NCI-H748 treated with DMSO at 0.1 percent for 48 hours (cell line): ENCODE measurements at regions not wholly inside any gene's neighbourhood (a gene's known extent, or its start where the extent isn't known, plus 50 kb on each side); places are given as distances from the start of the nearest gene placed in this dataset.

Experiments used
- DNase-seq: peaks from one replicate; lab custom pipeline; 2025; lab: John Stamatoyannopoulos, UW

GRCh38 chr16:49023050-49023449 lies 258.6 kb downstream of the CBLN1 start:
- no peak for DNase-seq

GRCh38 chr16:49022351-49022963 lies 259.2 kb downstream of the CBLN1 start:
- DNase-seq = no peak

GRCh38 chr16:49021136-49021535 lies 260.5 kb downstream of the CBLN1 start:
- no peak for DNase-seq

- DNase-seq = no peak
Observed at GRCh38 chr16:49020436-49020835, 261.2 kb downstream of the CBLN1 start.

- peak; percentile 72 for DNase-seq
Observed at GRCh38 chr16:49019831-49020230, 261.8 kb downstream of the CBLN1 start.

- DNase-seq = peak; percentile 33
Observed at GRCh38 chr16:49019081-49019633, 262.5 kb downstream of the CBLN1 start.

- no peak for DNase-seq
Observed at GRCh38 chr16:49018259-49018931, 263.2 kb downstream of the CBLN1 start.

- no peak for DNase-seq
Observed at GRCh38 chr16:49017501-49017900, 264.1 kb downstream of the CBLN1 start.

GRCh38 chr16:49016461-49016860 lies 265.2 kb downstream of the CBLN1 start:
- no peak for DNase-seq

- DNase-seq = no peak
Observed at GRCh38 chr16:49015225-49015592, 266.4 kb downstream of the CBLN1 start.

- no peak for DNase-seq
Observed at GRCh38 chr16:49014277-49015224, 267.1 kb downstream of the CBLN1 start.

GRCh38 chr16:49013727-49014080 lies 267.9 kb downstream of the CBLN1 start:
- no peak for DNase-seq

- DNase-seq = no peak
Observed at GRCh38 chr16:49012961-49013726, 268.5 kb downstream of the CBLN1 start.

- no peak for DNase-seq
Observed at GRCh38 chr16:49011901-49012300, 269.7 kb downstream of the CBLN1 start.

GRCh38 chr16:49010879-49011278 lies 270.8 kb downstream of the CBLN1 start:
- DNase-seq = no peak

- no peak for DNase-seq
Observed at GRCh38 chr16:49010396-49010795, 271.2 kb downstream of the CBLN1 start.

GRCh38 chr16:49009204-49009603 lies 272.4 kb downstream of the CBLN1 start:
- DNase-seq = no peak

- DNase-seq = no peak
Observed at GRCh38 chr16:49003992-49004391, 277.6 kb downstream of the CBLN1 start.

- peak; percentile 30 for DNase-seq
Observed at GRCh38 chr16:49003022-49003421, 278.6 kb downstream of the CBLN1 start.

- DNase-seq = no peak
Observed at GRCh38 chr16:49000594-49000993, 281.0 kb downstream of the CBLN1 start.

- DNase-seq = no peak
Observed at GRCh38 chr16:48999508-48999907, 282.1 kb downstream of the CBLN1 start.

- DNase-seq = no peak
Observed at GRCh38 chr16:48999044-48999443, 282.6 kb downstream of the CBLN1 start.
